IPS-20b (cell line): ENCODE measurements at regions not wholly inside any gene's neighbourhood (a gene's known extent, or its start where the extent isn't known, plus 50 kb on each side); places are given as distances from the start of the nearest gene placed in this dataset.

Experiments
- H3K27ac ChIP-seq: one replicate; pipeline ENCODE4 v1.5.1; 2013; ENCODE audit warnings: low read length
- H3K27me3 ChIP-seq: 2 replicates; pipeline ENCODE4 v1.6.1; 2013; ENCODE audit warnings: mild to moderate bottlenecking, low read length, inconsistent platforms; ENCODE audit not compliant: insufficient read depth
- H3K36me3 ChIP-seq: 2 replicates; pipeline ENCODE4 v1.6.1; 2013; ENCODE audit warnings: low read depth, mild to moderate bottlenecking, inconsistent platforms, low read length, moderate library complexity; ENCODE audit not compliant: insufficient read depth
- H3K4me1 ChIP-seq: 2 replicates; pipeline ENCODE4 v1.6.1; 2013; ENCODE audit warnings: mild to moderate bottlenecking, control low read depth, inconsistent platforms, low read length, moderate library complexity; ENCODE audit not compliant: insufficient read depth
- H3K4me3 ChIP-seq: 2 replicates; pipeline ENCODE4 v1.5.1; 2013; ENCODE audit warnings: mild to moderate bottlenecking, low read length, inconsistent platforms
- H3K9ac ChIP-seq: 2 replicates; pipeline ENCODE4 v1.6.1; 2013; ENCODE audit warnings: low read depth, mild to moderate bottlenecking, inconsistent platforms, low read length, moderate library complexity
- H3K9me3 ChIP-seq: 2 replicates; pipeline ENCODE4 v1.6.1; 2013; ENCODE audit warnings: mild to moderate bottlenecking, low read depth, low read length, inconsistent platforms; ENCODE audit not compliant: insufficient read depth

DNA sequence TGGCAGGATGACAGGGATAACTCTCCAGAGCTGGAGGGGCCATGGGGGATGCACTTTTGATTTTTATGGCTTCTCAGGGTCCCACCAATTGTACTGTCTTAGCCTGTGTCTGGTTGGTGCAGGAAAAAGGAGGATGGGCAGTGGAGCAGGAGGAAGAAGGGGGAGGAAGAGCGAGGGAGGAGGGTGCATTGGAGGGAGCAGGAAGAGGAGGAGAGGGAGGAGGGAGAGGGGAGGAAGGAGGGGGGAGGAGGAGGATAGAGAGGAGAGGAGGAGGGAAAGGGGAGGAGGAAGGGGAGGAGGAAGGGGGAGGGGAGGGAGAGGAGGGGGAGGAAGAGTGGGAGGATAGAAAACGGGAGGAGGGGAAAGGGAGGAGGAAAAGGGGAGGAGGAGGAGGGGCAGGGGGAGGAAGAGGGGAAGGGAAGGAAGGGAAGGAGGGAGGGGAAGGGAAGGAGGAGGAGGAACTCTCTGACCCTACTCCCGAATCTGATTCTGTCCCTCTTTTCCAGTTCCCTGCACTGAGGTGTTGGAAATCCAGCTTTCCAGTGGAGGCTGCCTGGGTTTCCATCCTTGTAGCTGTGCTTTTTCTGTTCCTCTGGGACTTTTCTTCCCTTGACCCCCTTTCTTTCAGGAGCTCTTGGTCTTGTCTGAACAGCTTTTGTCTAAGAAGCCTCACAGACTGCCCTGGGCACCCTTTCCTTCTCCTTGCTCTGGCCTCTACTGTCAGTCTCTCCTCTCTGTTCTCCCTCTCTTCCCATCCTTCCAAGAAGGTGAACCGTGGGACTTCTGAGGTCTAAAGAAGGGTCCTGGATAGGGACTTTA, 149.4 kb downstream of the DHX35 start:
- no peak overlapping the region for H3K4me3 ChIP-seq
- H3K9me3 ChIP-seq: no peaks in the 10 kb centered on the region
- H3K27ac ChIP-seq: no peak overlapping the region
- no peaks in the 10 kb centered on the region for H3K36me3 ChIP-seq
- H3K9ac ChIP-seq: no peak overlapping the region
- peaks cover 11% of the 10 kb centered on the region; the same call in 1 of the 2 replicates for H3K4me1 ChIP-seq
- H3K27me3 ChIP-seq: no peaks in the 10 kb centered on the region

- Histone ChIP-seq H3K27ac (no peak overlapping the region), H3K36me3 (no peaks in the 10 kb centered on the region), H3K4me1 (peaks cover 11% of the 10 kb centered on the region; the same call in 1 of the 2 replicates), H3K27me3 (no peaks in the 10 kb centered on the region), H3K9me3 (no peaks in the 10 kb centered on the region), H3K9ac (no peak overlapping the region), H3K4me3 (no peak overlapping the region)
These were observed 148.6 kb downstream of the DHX35 start for GRCh38 chr20:39110819-39111136.

DNA sequence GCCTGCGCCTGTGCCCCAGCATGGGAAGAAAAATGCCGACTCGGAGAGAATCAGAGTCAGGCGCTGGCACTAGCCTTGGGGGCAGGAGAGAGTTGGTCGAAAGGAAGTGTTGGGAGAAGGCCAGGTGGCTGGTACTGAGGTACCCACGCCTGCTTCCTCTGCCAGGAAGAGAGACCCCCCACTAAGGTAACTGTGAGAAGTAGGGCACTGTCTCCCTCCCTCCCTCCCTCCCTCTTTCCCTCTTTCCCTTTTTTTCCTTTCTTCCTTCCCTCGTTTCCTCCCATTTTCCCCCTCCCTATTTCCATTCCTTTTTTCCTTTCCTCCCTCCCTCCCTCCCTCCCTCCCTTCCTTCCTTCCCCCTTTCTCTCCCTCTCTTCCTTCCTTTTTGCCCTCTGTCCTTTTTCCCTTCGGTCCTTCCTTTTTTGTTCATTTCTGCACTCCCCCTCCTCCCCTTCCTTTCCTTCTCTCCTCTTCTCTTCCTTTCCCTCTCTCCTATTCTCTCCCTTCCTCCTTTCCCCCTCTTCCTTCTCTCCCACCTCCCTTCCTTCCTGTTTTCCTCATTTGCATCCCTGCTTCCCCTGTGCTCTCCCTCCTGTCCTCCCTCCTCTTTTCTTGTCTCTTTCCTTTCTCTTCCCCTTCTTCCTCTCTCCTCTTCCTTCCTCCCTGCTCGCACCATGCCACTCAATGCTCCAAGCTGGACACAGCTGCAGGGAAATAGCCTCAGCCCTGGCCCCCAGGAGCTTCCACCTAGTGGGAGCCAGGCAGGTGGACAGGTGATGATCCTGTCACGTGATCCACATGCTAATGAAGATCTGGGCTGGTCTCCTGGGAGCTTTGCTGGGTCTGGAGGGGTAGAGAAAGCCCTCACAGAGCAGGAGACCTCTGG, 148.0 kb downstream of the DHX35 start:
- H3K9me3 ChIP-seq: no peaks in the 10 kb centered on the region
- no peak overlapping the region for H3K4me3 ChIP-seq
- no peak overlapping the region for H3K27ac ChIP-seq
- H3K4me1 ChIP-seq: peaks cover 11% of the 10 kb centered on the region; the same call in 1 of the 2 replicates
- H3K9ac ChIP-seq: no peak overlapping the region
- no peaks in the 10 kb centered on the region for H3K27me3 ChIP-seq
- H3K36me3 ChIP-seq: no peaks in the 10 kb centered on the region

- H3K4me3 ChIP-seq: no peak overlapping the region
- peaks cover 11% of the 10 kb centered on the region; the same call in 1 of the 2 replicates for H3K4me1 ChIP-seq
- no peaks in the 10 kb centered on the region for H3K27me3 ChIP-seq
- H3K9me3 ChIP-seq: no peaks in the 10 kb centered on the region
- no peaks in the 10 kb centered on the region for H3K36me3 ChIP-seq
- H3K9ac ChIP-seq: no peak overlapping the region
- no peak overlapping the region for H3K27ac ChIP-seq
These were observed 146.6 kb downstream of the DHX35 start for GRCh38 chr20:39108746-39109145.

GRCh38 chr20:39107741-39108140, 145.6 kb downstream of the DHX35 start:
- Histone ChIP-seq H3K9ac (no peak overlapping the region), H3K4me1 (peaks cover 11% of the 10 kb centered on the region; the same call in 1 of the 2 replicates)

DNA sequence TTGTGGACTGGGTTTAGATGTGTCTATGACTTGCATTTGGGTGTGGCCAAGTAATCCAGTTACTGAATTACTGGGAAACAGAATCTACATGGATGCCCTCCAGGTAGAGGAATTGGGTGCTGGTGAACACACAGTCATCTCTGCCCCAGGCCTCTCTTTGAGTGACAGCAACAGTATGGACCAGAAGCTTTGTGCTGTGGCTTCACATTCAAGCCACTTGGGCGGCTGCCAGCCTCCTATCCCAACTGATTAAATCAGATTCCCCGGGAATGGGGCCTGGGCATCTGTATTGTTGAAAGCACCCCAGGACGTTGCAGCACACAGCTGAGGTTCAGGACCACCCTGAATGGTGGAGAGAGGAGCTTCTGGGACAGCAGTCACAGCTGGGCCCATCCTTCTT, 144.6 kb downstream of the DHX35 start:
- no peaks in the 10 kb centered on the region for H3K9me3 ChIP-seq
- peaks cover 11% of the 10 kb centered on the region; the same call in 1 of the 2 replicates for H3K4me1 ChIP-seq
- H3K27ac ChIP-seq: no peak overlapping the region
- H3K36me3 ChIP-seq: no peaks in the 10 kb centered on the region
- no peaks in the 10 kb centered on the region for H3K27me3 ChIP-seq
- H3K9ac ChIP-seq: no peak overlapping the region
- no peak overlapping the region for H3K4me3 ChIP-seq

More at GRCh38 chr20:39107741-39108140, 145.6 kb downstream of the DHX35 start:
- Histone ChIP-seq H3K4me3 (no peak overlapping the region), H3K27ac (no peak overlapping the region), H3K27me3 (no peaks in the 10 kb centered on the region), H3K36me3 (no peaks in the 10 kb centered on the region), H3K9me3 (no peaks in the 10 kb centered on the region)

GRCh38 chr20:39105551-39105950, 143.4 kb downstream of the DHX35 start:
- H3K9me3 ChIP-seq: no peaks in the 10 kb centered on the region
- H3K36me3 ChIP-seq: no peaks in the 10 kb centered on the region
- no peak overlapping the region for H3K27ac ChIP-seq
- no peaks in the 10 kb centered on the region for H3K27me3 ChIP-seq
- H3K4me1 ChIP-seq: peaks cover 3% of the 10 kb centered on the region; the same call in 1 of the 2 replicates
- no peak overlapping the region for H3K9ac ChIP-seq
- no peak overlapping the region for H3K4me3 ChIP-seq

DNA sequence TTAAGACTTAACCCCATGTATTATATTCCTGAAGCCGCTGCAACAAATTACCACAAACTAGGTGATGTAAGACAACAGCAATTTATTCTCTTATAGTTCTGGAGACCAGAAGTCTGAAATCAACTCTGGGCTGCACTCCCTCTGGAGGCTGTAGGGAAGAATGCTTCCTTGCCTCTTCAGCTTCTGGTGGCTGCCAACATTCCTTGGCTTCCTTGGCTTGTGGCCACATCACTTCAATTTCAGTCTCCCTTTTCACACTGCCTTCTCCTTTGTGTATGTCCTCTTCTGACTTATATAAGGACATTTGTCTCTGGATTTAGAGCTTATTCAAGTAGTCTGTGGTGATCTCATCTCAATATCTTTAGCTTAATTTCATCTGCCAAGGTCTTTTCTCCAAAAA, 141.6 kb downstream of the DHX35 start:
- no peaks in the 10 kb centered on the region for H3K9me3 ChIP-seq
- no peaks in the 10 kb centered on the region for H3K27me3 ChIP-seq
- no peak overlapping the region for H3K4me3 ChIP-seq
- H3K9ac ChIP-seq: no peak overlapping the region
- no peak overlapping the region for H3K27ac ChIP-seq
- no peaks in the 10 kb centered on the region for H3K4me1 ChIP-seq
- no peaks in the 10 kb centered on the region for H3K36me3 ChIP-seq

GRCh38 chr20:39103305-39103704, 141.2 kb downstream of the DHX35 start:
- Histone ChIP-seq H3K9me3 (no peaks in the 10 kb centered on the region), H3K27me3 (no peaks in the 10 kb centered on the region; the same call in 1 of the 2 replicates), H3K9ac (no peak overlapping the region), H3K36me3 (no peaks in the 10 kb centered on the region), H3K27ac (no peak overlapping the region), H3K4me3 (no peak overlapping the region), H3K4me1 (no peaks in the 10 kb centered on the region)

- Histone ChIP-seq H3K4me1 (no peaks in the 10 kb centered on the region), H3K27me3 (no peaks in the 10 kb centered on the region; the same call in 1 of the 2 replicates), H3K36me3 (no peaks in the 10 kb centered on the region), H3K27ac (no peak overlapping the region), H3K9me3 (no peaks in the 10 kb centered on the region), H3K9ac (no peak overlapping the region), H3K4me3 (no peak overlapping the region)
These were observed 139.8 kb downstream of the DHX35 start for GRCh38 chr20:39101895-39102294.

DNA sequence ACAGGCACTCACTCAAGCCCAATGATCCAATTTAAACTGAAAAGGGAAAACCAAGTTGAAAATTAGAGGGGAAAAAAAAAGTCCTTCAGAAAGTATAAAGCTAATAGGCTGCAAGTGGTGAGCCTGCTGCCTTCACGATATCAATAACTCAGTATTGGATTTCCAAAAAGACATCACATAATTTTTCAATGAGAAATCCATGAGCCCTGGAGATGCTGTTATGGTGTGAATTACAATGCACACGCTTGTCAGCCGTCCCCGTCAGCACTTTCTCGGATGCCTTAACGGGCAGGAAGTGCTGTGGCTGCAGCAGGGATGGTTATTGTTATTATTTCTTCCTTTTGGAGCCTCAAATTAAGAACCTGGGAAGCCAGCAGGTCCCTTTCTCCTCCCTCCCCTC, 138.5 kb downstream of the DHX35 start:
- Histone ChIP-seq H3K9me3 (no peaks in the 10 kb centered on the region), H3K27ac (no peak overlapping the region), H3K4me3 (no peak overlapping the region), H3K4me1 (no peaks in the 10 kb centered on the region), H3K9ac (no peak overlapping the region), H3K27me3 (no peaks in the 10 kb centered on the region; the same call in 1 of the 2 replicates), H3K36me3 (no peaks in the 10 kb centered on the region)
